Activated B cell treated with CpG ODN at 0.5 μM for 24 hours (primary cell): ENCODE measurements at regions not wholly inside any gene's neighbourhood (a gene's known extent, or its start where the extent isn't known, plus 50 kb on each side); places are given as distances from the start of the nearest gene placed in this dataset.

Experiments used
- ATAC-seq: fragments of 200-7000 bp; cut with Tn5 transposase; one replicate; pipeline ENCODE4 v1.10.0; 2021; ENCODE audit warnings: low read depth, mild to moderate bottlenecking, moderate library complexity
- CTCF ChIA-PET: fragments of 350-600 bp; sonication (Branson Sonifier 250); formaldehyde crosslinking; loops from one replicate; lab custom pipeline; 2021; ENCODE audit warnings: antibody characterized with exemption; lab: Charles Lee
- POLR2A ChIA-PET: fragments of 350-600 bp; sonication (Branson Sonifier 250); formaldehyde crosslinking; loops from one replicate; lab custom pipeline; 2021; ENCODE audit warnings: antibody characterized with exemption; lab: Charles Lee
- DNase-seq: peaks from one replicate; pipeline ENCODE4 v3.0.0; 2022
- H3K27ac Mint-ChIP-seq: one replicate; pipeline ENCODE4 v1.8.0; 2020; ENCODE audit warnings: mixed read lengths
- H3K27me3 Mint-ChIP-seq: one replicate; pipeline ENCODE4 v1.8.0; 2021; ENCODE audit warnings: mixed read lengths
- H3K36me3 Mint-ChIP-seq: one replicate; pipeline ENCODE4 v1.8.0; 2021; ENCODE audit warnings: low read depth, mixed read lengths
- H3K4me1 Mint-ChIP-seq: one replicate; pipeline ENCODE4 v1.8.0; 2021; ENCODE audit warnings: mixed read lengths
- H3K4me3 Mint-ChIP-seq: one replicate; pipeline ENCODE4 v1.8.0; 2020; ENCODE audit warnings: mild to moderate bottlenecking, mixed read lengths
- H3K9me3 Mint-ChIP-seq: one replicate; pipeline ENCODE4 v1.8.0; 2020; ENCODE audit warnings: mixed read lengths
- CTCF ChIP-seq: fragments of 200-600 bp; IDR thresholded peaks from one replicate; pipeline ENCODE4 v1.8.0; 2022; ENCODE audit warnings: antibody characterized with exemption, mild to moderate bottlenecking
- intact Hi-C: fragments of 100-400 bp; cut with micrococcal nuclease; formaldehyde crosslinking; loops from one replicate; pipeline ENCODE4 v1.15.1; 2024

GRCh38 chr1:208503787-208504186 is 259.6 kb upstream of the PLXNA2 start:
- H3K27ac Mint-ChIP-seq = no peak overlapping the region
- peaks cover 8% of the 10 kb centered on the region for H3K27me3 Mint-ChIP-seq
- no peak for TF ChIP-seq CTCF
- H3K9me3 Mint-ChIP-seq = no peaks in the 10 kb centered on the region
- H3K4me1 Mint-ChIP-seq = no peaks in the 10 kb centered on the region
- H3K4me3 Mint-ChIP-seq = no peak overlapping the region
- ATAC-seq (no peak), DNase-seq (no peak)
- ChIA-PET POLR2A (no interaction called here), CTCF (no interaction called here)
- no peaks in the 10 kb centered on the region for H3K36me3 Mint-ChIP-seq
- intact Hi-C loops = no loop called here

GRCh38 chr1:208506812-208507211 is 262.6 kb upstream of the PLXNA2 start:
- Mint-ChIP-seq H3K9me3 (no peaks in the 10 kb centered on the region), H3K4me1 (no peaks in the 10 kb centered on the region), H3K27ac (no peak overlapping the region), H3K36me3 (no peaks in the 10 kb centered on the region), H3K4me3 (no peak overlapping the region), H3K27me3 (peaks cover 3% of the 10 kb centered on the region)
- no peak for TF ChIP-seq CTCF
- POLR2A ChIA-PET = no interaction called here
- CTCF ChIA-PET = no interaction called here
- DNase-seq (no peak), ATAC-seq (no peak)
- intact Hi-C loops = no loop called here

GRCh38 chr1:208509072-208509471 is 264.9 kb upstream of the PLXNA2 start:
- Mint-ChIP-seq H3K36me3 (no peaks in the 10 kb centered on the region), H3K4me3 (no peak overlapping the region), H3K27me3 (no peaks in the 10 kb centered on the region), H3K9me3 (no peaks in the 10 kb centered on the region), H3K4me1 (no peaks in the 10 kb centered on the region), H3K27ac (no peak overlapping the region)
- intact Hi-C loops = no loop called here
- no peak for TF ChIP-seq CTCF
- ATAC-seq = no peak
- no peak for DNase-seq
- ChIA-PET CTCF (no interaction called here), POLR2A (no interaction called here)

DNA sequence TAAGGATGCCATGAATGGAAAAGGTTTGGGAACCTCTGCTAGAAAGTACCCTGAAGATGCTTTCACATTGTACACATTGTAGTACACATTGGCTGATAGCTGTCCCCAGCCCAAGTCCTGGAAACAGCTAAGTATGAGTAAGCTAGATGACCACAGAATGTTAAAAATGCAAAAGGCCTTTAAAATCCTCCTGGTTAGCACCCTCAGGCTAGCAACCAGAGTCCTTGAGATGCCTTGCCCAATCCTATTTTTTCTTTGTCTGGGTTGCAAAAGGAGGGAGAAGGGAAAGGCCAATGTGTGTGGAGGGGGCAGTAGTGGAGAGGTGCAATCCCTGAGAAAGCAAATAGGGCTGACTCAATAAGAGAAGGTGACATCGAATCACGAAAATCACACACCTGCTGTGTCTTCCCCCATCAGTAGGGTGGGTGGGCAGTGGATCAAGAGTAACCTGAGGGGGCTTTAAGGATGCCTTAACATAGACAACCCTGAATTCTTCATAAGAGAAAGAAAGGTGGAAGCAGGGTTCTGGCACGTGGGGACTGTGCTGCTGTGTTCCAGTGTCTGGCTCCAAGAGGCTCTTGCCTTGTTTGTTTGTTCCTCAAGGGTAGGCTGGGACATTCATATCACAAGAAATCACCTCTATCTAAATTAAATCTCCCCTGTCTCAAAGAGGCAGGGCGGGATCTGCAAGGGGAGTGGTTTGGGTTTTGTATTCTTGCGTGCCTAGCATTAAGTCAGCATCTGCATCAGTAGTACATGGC is 266.2 kb upstream of the PLXNA2 start:
- no peaks in the 10 kb centered on the region for H3K27me3 Mint-ChIP-seq
- no peaks in the 10 kb centered on the region for H3K4me1 Mint-ChIP-seq
- intact Hi-C loops = no loop called here
- no peak for DNase-seq
- no peak for TF ChIP-seq CTCF
- H3K36me3 Mint-ChIP-seq = no peaks in the 10 kb centered on the region
- no peaks in the 10 kb centered on the region for H3K9me3 Mint-ChIP-seq
- H3K4me3 Mint-ChIP-seq = no peak overlapping the region
- H3K27ac Mint-ChIP-seq = no peak overlapping the region
- ChIA-PET POLR2A (no interaction called here), CTCF (no interaction called here)
- ATAC-seq = no peak

- H3K4me1 Mint-ChIP-seq = no peaks in the 10 kb centered on the region
- DNase-seq (no peak), ATAC-seq (no peak)
- ChIA-PET CTCF (no interaction called here), POLR2A (no interaction called here)
- H3K9me3 Mint-ChIP-seq = peaks cover 5% of the 10 kb centered on the region
- H3K36me3 Mint-ChIP-seq = no peaks in the 10 kb centered on the region
- no peak overlapping the region for H3K27ac Mint-ChIP-seq
- no peaks in the 10 kb centered on the region for H3K27me3 Mint-ChIP-seq
- no peak for TF ChIP-seq CTCF
- H3K4me3 Mint-ChIP-seq = no peak overlapping the region
- intact Hi-C loops = no loop called here
Observed at GRCh38 chr1:208511242-208511860, 267.2 kb upstream of the PLXNA2 start.
